ENCODE measurements at regions not wholly inside any gene's neighbourhood (a gene's known extent, or its start where the extent isn't known, plus 50 kb on each side); places are given as distances from the start of the nearest gene placed in this dataset.

DNA sequence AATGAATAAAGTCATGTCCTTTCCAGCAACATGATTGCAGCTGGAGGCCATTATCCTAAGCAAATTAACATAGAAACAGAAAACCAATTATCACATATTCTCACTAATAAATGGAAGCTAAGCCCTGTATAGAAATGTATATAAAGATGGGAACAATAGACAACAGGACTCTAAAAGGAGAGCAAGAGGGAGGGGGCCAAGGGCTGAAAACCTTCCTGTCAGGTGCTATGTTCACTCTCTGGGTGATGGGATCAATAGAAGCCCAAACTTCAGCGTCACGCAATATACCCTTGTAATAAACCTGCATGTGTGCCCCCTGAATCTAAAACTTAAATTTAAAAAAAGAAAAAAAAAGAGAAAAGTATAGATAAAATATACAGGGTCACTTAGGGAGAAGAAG, 163.7 kb upstream of the ACO1 start:
- Histone ChIP-seq H3K9me2 (ENCODE audit: insufficient read depth) (no peaks in the 10 kb centered on the region), H4K20me1 (ENCODE audit: insufficient read depth) (no peaks in the 10 kb centered on the region), H3K27ac (ENCODE audit: low read depth, low read length) (no peak overlapping the region), H3K36me3 (ENCODE audit: control insufficient read depth in 1 of 2, insufficient read depth in 2 of 2, low read length in 2 of 2) (no peaks in the 10 kb centered on the region), H3K4me3 (replicated peaks in 1 of 2; ENCODE audit: low read depth in 1 of 2, low read length in 2 of 2) (no peak overlapping the region), H3K27me3 (ENCODE audit: insufficient read depth, low read length) (no peaks in the 10 kb centered on the region), H2AFZ (ENCODE audit: low read depth, low read length, poor library complexity, severe bottlenecking) (no peak overlapping the region), H3K79me2 (ENCODE audit: insufficient read depth, low read length) (no peaks in the 10 kb centered on the region), H3K9ac (ENCODE audit: low read length) (no peak overlapping the region), H3K4me1 (ENCODE audit: control insufficient read depth in 1 of 2, insufficient read depth in 2 of 2, low read length in 2 of 2) (no peaks in the 10 kb centered on the region), H3K4me2 (ENCODE audit: low read length) (no peak overlapping the region), H3K9me3 (ENCODE audit: control insufficient read depth in 1 of 2, insufficient read depth in 1 of 2, low read depth in 1 of 2, low read length in 2 of 2) (no peaks in the 10 kb centered on the region)
- RAD21 ChIA-PET (ENCODE audit: low non-redundant PET in 1 of 2, low total read pairs in 2 of 2, uncharacterized antibody in 2 of 2, unreplicated experiment in 2 of 2): no interaction called here
- intact Hi-C loops (cut with micrococcal nuclease): no loop called here
- no peak for DNase-seq (ENCODE audit: low read depth, low spot score)
- TF ChIP-seq ATF3 (IDR thresholded peaks at IDR 0.05) (no peak), EZH2 (IDR thresholded peaks at IDR 0.05) (no peak), ZFX (IDR thresholded peaks at IDR 0.05) (no peak), ZNF274 (IDR thresholded peaks at IDR 0.05; ENCODE audit: low read depth, low read length) (no peak), REST (IDR thresholded peaks at IDR 0.05; ENCODE audit: low read depth) (no peak), ELF1 (IDR thresholded peaks at IDR 0.05; ENCODE audit: borderline replicate concordance, low read depth) (no peak), CBX3 (IDR thresholded peaks at IDR 0.05; ENCODE audit: low read depth) (no peak), JUND (IDR thresholded peaks at IDR 0.05) (no peak), SP1 (IDR thresholded peaks at IDR 0.05; ENCODE audit: low read depth) (no peak), POLR2AphosphoS5 (IDR thresholded peaks at IDR 0.05; ENCODE audit: low read depth, low read length) (no peak), SIN3A (IDR thresholded peaks at IDR 0.05; ENCODE audit: low read depth) (no peak), CEBPB (IDR thresholded peaks at IDR 0.05; ENCODE audit: low read depth) (no peak), YY1 (IDR thresholded peaks at IDR 0.05; ENCODE audit: extremely low read depth, insufficient replicate concordance, low read depth, low read length) (no peak), POLR2A (IDR thresholded peaks at IDR 0.05; ENCODE audit: borderline replicate concordance, extremely low read depth, insufficient read depth, insufficient read length) (no peak), EZH2phosphoT487 (IDR thresholded peaks at IDR 0.05; ENCODE audit: borderline replicate concordance) (no peak), RAD21 (IDR thresholded peaks at IDR 0.05; ENCODE audit: low read depth) (no peak), FOSL1 (IDR thresholded peaks at IDR 0.05; ENCODE audit: low read depth) (no peak), EGR1 (IDR thresholded peaks at IDR 0.05; ENCODE audit: low read depth) (no peak)
- TF ChIP-seq, protein P1, sequence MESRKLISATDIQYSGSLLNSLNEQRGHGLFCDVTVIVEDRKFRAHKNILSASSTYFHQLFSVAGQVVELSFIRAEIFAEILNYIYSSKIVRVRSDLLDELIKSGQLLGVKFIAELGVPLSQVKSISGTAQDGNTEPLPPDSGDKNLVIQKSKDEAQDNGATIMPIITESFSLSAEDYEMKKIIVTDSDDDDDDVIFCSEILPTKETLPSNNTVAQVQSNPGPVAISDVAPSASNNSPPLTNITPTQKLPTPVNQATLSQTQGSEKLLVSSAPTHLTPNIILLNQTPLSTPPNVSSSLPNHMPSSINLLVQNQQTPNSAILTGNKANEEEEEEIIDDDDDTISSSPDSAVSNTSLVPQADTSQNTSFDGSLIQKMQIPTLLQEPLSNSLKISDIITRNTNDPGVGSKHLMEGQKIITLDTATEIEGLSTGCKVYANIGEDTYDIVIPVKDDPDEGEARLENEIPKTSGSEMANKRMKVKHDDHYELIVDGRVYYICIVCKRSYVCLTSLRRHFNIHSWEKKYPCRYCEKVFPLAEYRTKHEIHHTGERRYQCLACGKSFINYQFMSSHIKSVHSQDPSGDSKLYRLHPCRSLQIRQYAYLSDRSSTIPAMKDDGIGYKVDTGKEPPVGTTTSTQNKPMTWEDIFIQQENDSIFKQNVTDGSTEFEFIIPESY (IDR thresholded peaks at IDR 0.05; ENCODE audit: extremely low read depth, insufficient replicate concordance, low read length): no peak
- TF ChIP-seq, protein P2, sequence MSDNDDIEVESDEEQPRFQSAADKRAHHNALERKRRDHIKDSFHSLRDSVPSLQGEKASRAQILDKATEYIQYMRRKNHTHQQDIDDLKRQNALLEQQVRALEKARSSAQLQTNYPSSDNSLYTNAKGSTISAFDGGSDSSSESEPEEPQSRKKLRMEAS (IDR thresholded peaks at IDR 0.05): no peak
- no peak for ATAC-seq
- POLR2A ChIA-PET: no interaction called here
- BruUV-seq (replicated peaks): no TSS peak
- CTCF ChIA-PET: no interaction called here
